SU-DHL-6 (cell line): ENCODE measurements at regions not wholly inside any gene's neighbourhood (a gene's known extent, or its start where the extent isn't known, plus 50 kb on each side); places are given as distances from the start of the nearest gene placed in this dataset.

Experiments
- H2AFZ ChIP-seq: fragments of 200-600 bp; sonication (generic); 2 replicates; pipeline ENCODE4 v1.6.1; 2014; ENCODE audit warnings: low read depth, mild to moderate bottlenecking, moderate library complexity, mixed read lengths, antibody characterized with exemption, low read length; ENCODE audit not compliant: severe bottlenecking
- H3F3A ChIP-seq: fragments of 200-600 bp; shearing (Covaris generic); 2 replicates; pipeline ENCODE4 v1.6.0; 2016; ENCODE audit warnings: antibody characterized with exemption, mild to moderate bottlenecking; ENCODE audit not compliant: insufficient read depth
- H3K27ac ChIP-seq: fragments of 200-600 bp; sonication (generic); 2 replicates; pipeline ENCODE4 v1.5.1; 2016; ENCODE audit warnings: low read depth, mild to moderate bottlenecking, low read length, moderate library complexity, mixed read lengths
- H3K27me3 ChIP-seq: fragments of 200-600 bp; sonication (generic), shearing (Covaris generic); 2 replicates; pipeline ENCODE4 v1.6.0; 2014; ENCODE audit warnings: mild to moderate bottlenecking, low read length
- H3K36me3 ChIP-seq: fragments of 200-600 bp; sonication (generic); 2 replicates; pipeline ENCODE4 v1.6.1; 2014; ENCODE audit warnings: mild to moderate bottlenecking, low read length, mixed read lengths
- H3K4me2 ChIP-seq: fragments of 300-600, 200-600 bp; shearing (Covaris generic), sonication (generic); 2 replicates; pipeline ENCODE4 v1.6.0; 2014; ENCODE audit warnings: low read length, low read depth, mild to moderate bottlenecking; ENCODE audit not compliant: poor library complexity, severe bottlenecking
- H3K4me3 ChIP-seq: fragments of 200-600 bp; sonication (generic); 2 replicates; pipeline ENCODE4 v1.5.1; 2014; ENCODE audit warnings: antibody characterized with exemption, low read length, mild to moderate bottlenecking, mixed read lengths; ENCODE audit not compliant: insufficient read depth, poor library complexity, severe bottlenecking
- H3K79me2 ChIP-seq: fragments of 200-600 bp; sonication (generic); 2 replicates; pipeline ENCODE4 v1.6.1; 2014; ENCODE audit warnings: mild to moderate bottlenecking, low read length, moderate library complexity; ENCODE audit not compliant: insufficient read depth
- H3K9ac ChIP-seq: fragments of 200-600 bp; sonication (generic); 2 replicates; pipeline ENCODE4 v1.7.0; 2014; ENCODE audit warnings: mild to moderate bottlenecking, low read length
- H3K9me2 ChIP-seq: fragments of 200-600 bp; sonication (generic); replicated peaks from 2 replicates; pipeline ENCODE4 v1.6.1; 2014; ENCODE audit warnings: low read length; ENCODE audit not compliant: insufficient read depth
- H3K9me3 ChIP-seq: fragments of 200-600 bp; sonication (generic); 2 replicates; pipeline ENCODE4 v1.6.1; 2014; ENCODE audit warnings: low read length, mixed read lengths; ENCODE audit not compliant: insufficient read depth
- H4K20me1 ChIP-seq: fragments of 200-600 bp; sonication (generic); 2 replicates; pipeline ENCODE4 v1.6.1; 2014; ENCODE audit warnings: low read depth, mild to moderate bottlenecking, antibody characterized with exemption, low read length, moderate library complexity, mixed read lengths
- CTCF ChIP-seq: fragments of 200-600 bp; sonication (generic); IDR thresholded peaks from one replicate; pipeline ENCODE4 v1.5.1; 2017; ENCODE audit warnings: antibody characterized with exemption, mild to moderate bottlenecking, low read length, moderate library complexity; ENCODE audit not compliant: insufficient read depth, poor library complexity, severe bottlenecking
- EZH2phosphoT487 ChIP-seq: fragments of 200-600 bp; sonication (generic), shearing (Covaris generic); conservative IDR thresholded peaks from 2 replicates; pipeline ENCODE4 v1.6.1; 2018; ENCODE audit warnings: mild to moderate bottlenecking, antibody characterized with exemption, low read length, moderate library complexity, mixed read lengths

GRCh38 chr21:38960251-38960650, 154.5 kb downstream of the ETS2 start:
- Histone ChIP-seq H3K4me3 (no peak overlapping the region), H3K9me3 (no peaks in the 10 kb centered on the region), H3K27ac (no peak overlapping the region), H3F3A (no peaks in the 10 kb centered on the region), H4K20me1 (no peaks in the 10 kb centered on the region), H2AFZ (no peak overlapping the region), H3K9me2 (no peaks in the 10 kb centered on the region), H3K4me2 (no peak overlapping the region), H3K79me2 (no peaks in the 10 kb centered on the region), H3K27me3 (no peaks in the 10 kb centered on the region), H3K36me3 (no peaks in the 10 kb centered on the region), H3K9ac (no peak overlapping the region)
- TF ChIP-seq EZH2phosphoT487: no peak
- no peak for TF ChIP-seq CTCF

GRCh38 chr21:38959692-38960061, 153.9 kb downstream of the ETS2 start:
- no peak overlapping the region for H2AFZ ChIP-seq
- H3K9ac ChIP-seq: no peak overlapping the region
- H3F3A ChIP-seq: no peaks in the 10 kb centered on the region
- H3K9me2 ChIP-seq: no peaks in the 10 kb centered on the region
- no peak overlapping the region for H3K27ac ChIP-seq
- no peak overlapping the region for H3K4me3 ChIP-seq
- H3K9me3 ChIP-seq: no peaks in the 10 kb centered on the region
- H3K79me2 ChIP-seq: no peaks in the 10 kb centered on the region
- H3K27me3 ChIP-seq: no peaks in the 10 kb centered on the region
- H4K20me1 ChIP-seq: no peaks in the 10 kb centered on the region
- no peak overlapping the region for H3K4me2 ChIP-seq
- H3K36me3 ChIP-seq: no peaks in the 10 kb centered on the region
- no peak for TF ChIP-seq EZH2phosphoT487
- no peak for TF ChIP-seq CTCF

- Histone ChIP-seq H4K20me1 (no peaks in the 10 kb centered on the region), H3K9ac (no peak overlapping the region), H3K27me3 (no peaks in the 10 kb centered on the region), H3K9me2 (no peaks in the 10 kb centered on the region), H3F3A (no peaks in the 10 kb centered on the region), H3K4me3 (no peak overlapping the region), H2AFZ (no peak overlapping the region), H3K27ac (no peak overlapping the region), H3K9me3 (no peaks in the 10 kb centered on the region), H3K4me2 (no peak overlapping the region), H3K79me2 (no peaks in the 10 kb centered on the region), H3K36me3 (no peaks in the 10 kb centered on the region)
- TF ChIP-seq EZH2phosphoT487 (no peak), CTCF (no peak)
Measured at GRCh38 chr21:38958940-38959691, 153.4 kb downstream of the ETS2 start.
